Calu3 (cell line): ENCODE measurements at regions not wholly inside any gene's neighbourhood (a gene's known extent, or its start where the extent isn't known, plus 50 kb on each side); places are given as distances from the start of the nearest gene placed in this dataset.

Experiments
- BruUV-seq: library from RNA; stranded (reverse); fragments of 400-500 nt; replicated peaks from 2 replicates; lab custom pipeline; 2021; lab: Mats Ljungman, UMichigan
- CTCF ChIA-PET: fragments of 300-600 bp; sonication (Branson Sonifier 250); formaldehyde crosslinking; loops from one replicate; lab custom pipeline; 2022; ENCODE audit warnings: antibody characterized with exemption; lab: Charles Lee
- DNase-seq: peaks from one replicate; pipeline ENCODE4 v3.0.0; 2022
- H3K27ac Mint-ChIP-seq: one replicate; pipeline ENCODE4 v1.8.0; 2022; ENCODE audit warnings: mixed read lengths; ENCODE audit not compliant: unreplicated experiment
- H3K27me3 Mint-ChIP-seq: one replicate; pipeline ENCODE4 v1.8.0; 2022; ENCODE audit warnings: mixed read lengths; ENCODE audit not compliant: unreplicated experiment
- H3K36me3 Mint-ChIP-seq: one replicate; pipeline ENCODE4 v1.8.0; 2022; ENCODE audit warnings: mild to moderate bottlenecking, moderate library complexity, mixed read lengths; ENCODE audit not compliant: insufficient read depth, unreplicated experiment
- H3K4me1 Mint-ChIP-seq: one replicate; pipeline ENCODE4 v1.8.0; 2022; ENCODE audit warnings: mild to moderate bottlenecking, low read depth, mixed read lengths; ENCODE audit not compliant: unreplicated experiment
- H3K4me3 Mint-ChIP-seq: one replicate; pipeline ENCODE4 v1.8.0; 2022; ENCODE audit warnings: mild to moderate bottlenecking, low read depth, moderate library complexity, mixed read lengths; ENCODE audit not compliant: unreplicated experiment
- H3K9me3 Mint-ChIP-seq: one replicate; pipeline ENCODE4 v1.8.0; 2022; ENCODE audit warnings: low read depth, mixed read lengths; ENCODE audit not compliant: unreplicated experiment
- CTCF ChIP-seq: fragments of 200-600 bp; IDR thresholded peaks from one replicate; pipeline ENCODE4 v1.8.0; 2022; ENCODE audit warnings: antibody characterized with exemption; ENCODE audit not compliant: unreplicated experiment
- intact Hi-C: fragments of 100-400 bp; cut with micrococcal nuclease; formaldehyde crosslinking; loops from one replicate; pipeline ENCODE4 v1.10.0; 2022; ENCODE audit not compliant: unreplicated experiment

- Mint-ChIP-seq H3K27ac (no peak overlapping the region), H3K4me1 (no peaks in the 10 kb centered on the region), H3K4me3 (no peak overlapping the region), H3K9me3 (peaks cover 3% of the 10 kb centered on the region), H3K36me3 (no peaks in the 10 kb centered on the region), H3K27me3 (peaks cover 68% of the 10 kb centered on the region)
- intact Hi-C loops, result no loop called here
- CTCF ChIA-PET, result no interaction called here
- no peak for TF ChIP-seq CTCF
- DNase-seq, result no peak
- BruUV-seq, result no TSS peak
Observed at GRCh38 chr7:45470031-45470430, 104.1 kb upstream of the ADCY1 start.

- no TSS peak for BruUV-seq
- CTCF ChIA-PET, result interaction anchor here (0.5 kb wide), 1 partner anchor 29 kb away, joined by 3 read pairs; no protein-coding TSS in a partner anchor
- no peaks in the 10 kb centered on the region for H3K4me1 Mint-ChIP-seq
- intact Hi-C loops, result no loop called here
- no peaks in the 10 kb centered on the region for H3K9me3 Mint-ChIP-seq
- no peak for TF ChIP-seq CTCF
- no peak overlapping the region for H3K4me3 Mint-ChIP-seq
- no peak overlapping the region for H3K27ac Mint-ChIP-seq
- H3K36me3 Mint-ChIP-seq, result no peaks in the 10 kb centered on the region
- no peak for DNase-seq
- peaks cover 79% of the 10 kb centered on the region for H3K27me3 Mint-ChIP-seq
Observed at GRCh38 chr7:45479781-45480180, 94.4 kb upstream of the ADCY1 start.

- intact Hi-C loops, result no loop called here
- no peaks in the 10 kb centered on the region for H3K4me1 Mint-ChIP-seq
- BruUV-seq, result no TSS peak
- DNase-seq, result no peak
- TF ChIP-seq CTCF, result no peak
- CTCF ChIA-PET, result interaction anchor here (1.1 kb wide), 1 partner anchor 100 kb away, joined by 3 read pairs; no protein-coding TSS in a partner anchor
- no peaks in the 10 kb centered on the region for H3K9me3 Mint-ChIP-seq
- H3K4me3 Mint-ChIP-seq, result no peak overlapping the region
- peaks cover 92% of the 10 kb centered on the region for H3K27me3 Mint-ChIP-seq
- no peaks in the 10 kb centered on the region for H3K36me3 Mint-ChIP-seq
- H3K27ac Mint-ChIP-seq, result no peak overlapping the region
Observed at GRCh38 chr7:45482451-45482850, 91.7 kb upstream of the ADCY1 start.

- CTCF ChIA-PET, result interaction anchor here (0.5 kb wide), 1 partner anchor 32 kb away, joined by 4 read pairs; no protein-coding TSS in a partner anchor
Observed at GRCh38 chr7:45484094-45484493, 90.1 kb upstream of the ADCY1 start.

More at GRCh38 chr7:45484094-45484493, 90.1 kb upstream of the ADCY1 start:
- no peaks in the 10 kb centered on the region for H3K36me3 Mint-ChIP-seq
- no peak overlapping the region for H3K27ac Mint-ChIP-seq
- no peaks in the 10 kb centered on the region for H3K4me1 Mint-ChIP-seq
- no peaks in the 10 kb centered on the region for H3K9me3 Mint-ChIP-seq
- TF ChIP-seq CTCF, result no peak
- BruUV-seq, result no TSS peak
- H3K27me3 Mint-ChIP-seq, result peaks cover 99% of the 10 kb centered on the region
- DNase-seq, result no peak
- intact Hi-C loops, result no loop called here
- H3K4me3 Mint-ChIP-seq, result no peak overlapping the region
